HEK293 (cell line): ENCODE measurements at regions not wholly inside any gene's neighbourhood (a gene's known extent, or its start where the extent isn't known, plus 50 kb on each side); places are given as distances from the start of the nearest gene placed in this dataset.

ENCODE experiments used
- ZEB2 ChIP-seq: fragments of 450-650 bp; formaldehyde crosslinking; IDR thresholded peaks from 2 replicates; pipeline ENCODE4 v1.5.1; 2016; ENCODE audit warnings: missing biosample characterization, missing genetic modification characterization
- ZFHX2 ChIP-seq: fragments of 450-650 bp; formaldehyde crosslinking; conservative IDR thresholded peaks from 2 replicates; pipeline ENCODE4 v1.5.1; 2016; ENCODE audit warnings: missing biosample characterization, missing genetic modification characterization
- ZIC2 ChIP-seq: fragments of 450-650 bp; formaldehyde crosslinking; IDR thresholded peaks from 2 replicates; pipeline ENCODE4 v1.5.1; 2016; ENCODE audit warnings: missing biosample characterization, missing genetic modification characterization
- ZNF16 ChIP-seq: fragments of 450-650 bp; formaldehyde crosslinking; IDR thresholded peaks from 2 replicates; pipeline ENCODE4 v1.5.1; 2016; ENCODE audit warnings: low read depth, missing biosample characterization, missing genetic modification characterization
- ZNF19 ChIP-seq: fragments of 450-650 bp; formaldehyde crosslinking; IDR thresholded peaks from 2 replicates; pipeline ENCODE4; 2016; ENCODE audit warnings: missing biosample characterization, missing genetic modification characterization, low read depth
- ZNF707 ChIP-seq: fragments of 450-650 bp; formaldehyde crosslinking; IDR thresholded peaks from 2 replicates; pipeline ENCODE4 v1.5.1; 2016; ENCODE audit warnings: missing biosample characterization, missing genetic modification characterization
- ZNF777 ChIP-seq: fragments of 450-650 bp; formaldehyde crosslinking; IDR thresholded peaks from 2 replicates; pipeline ENCODE4 v1.5.1; 2017; ENCODE audit warnings: missing biosample characterization, missing genetic modification characterization, borderline replicate concordance
- ZXDB ChIP-seq: fragments of 450-650 bp; formaldehyde crosslinking; IDR thresholded peaks from 2 replicates; pipeline ENCODE4 v1.5.1; 2016; ENCODE audit warnings: missing biosample characterization, missing genetic modification characterization
- TF ChIP-seq, protein P1 (sequence below): fragments of 450-650 bp; formaldehyde crosslinking; IDR thresholded peaks from 2 replicates; pipeline ENCODE4 v1.5.1; 2016; ENCODE audit warnings: missing biosample characterization, missing genetic modification characterization
- TF ChIP-seq, protein P2 (sequence below): fragments of 450-650 bp; formaldehyde crosslinking; IDR thresholded peaks from 2 replicates; pipeline ENCODE4 v1.5.1; 2016; ENCODE audit warnings: missing biosample characterization, missing genetic modification characterization
- TF ChIP-seq, protein P3 (sequence below): fragments of 450-650 bp; formaldehyde crosslinking; IDR thresholded peaks from 2 replicates; pipeline ENCODE4 v1.5.1; 2017; ENCODE audit warnings: missing biosample characterization, mild to moderate bottlenecking, missing genetic modification characterization, moderate library complexity

DNA sequence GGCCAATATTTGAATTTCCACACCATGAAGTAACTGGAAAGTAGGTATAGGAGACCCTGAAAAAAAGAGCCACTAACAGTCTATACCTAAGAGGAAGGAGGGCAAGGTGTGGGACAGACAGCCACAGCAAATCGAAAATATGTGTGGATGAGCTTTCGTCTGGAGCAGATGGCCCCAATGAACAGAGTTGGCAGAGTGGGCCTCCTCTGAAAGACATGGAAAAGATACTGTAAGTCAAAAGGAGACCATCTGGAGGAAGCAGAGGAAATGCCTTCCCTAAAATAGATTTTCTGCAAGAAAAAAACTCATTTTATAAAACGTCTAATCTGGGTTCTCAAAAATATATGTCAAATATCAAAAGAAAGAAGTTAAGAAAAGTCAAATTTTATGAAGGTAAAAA is 157.2 kb upstream of the PRKD1 start:
- TF ChIP-seq ZNF19, result no peak
- TF ChIP-seq, protein P1, sequence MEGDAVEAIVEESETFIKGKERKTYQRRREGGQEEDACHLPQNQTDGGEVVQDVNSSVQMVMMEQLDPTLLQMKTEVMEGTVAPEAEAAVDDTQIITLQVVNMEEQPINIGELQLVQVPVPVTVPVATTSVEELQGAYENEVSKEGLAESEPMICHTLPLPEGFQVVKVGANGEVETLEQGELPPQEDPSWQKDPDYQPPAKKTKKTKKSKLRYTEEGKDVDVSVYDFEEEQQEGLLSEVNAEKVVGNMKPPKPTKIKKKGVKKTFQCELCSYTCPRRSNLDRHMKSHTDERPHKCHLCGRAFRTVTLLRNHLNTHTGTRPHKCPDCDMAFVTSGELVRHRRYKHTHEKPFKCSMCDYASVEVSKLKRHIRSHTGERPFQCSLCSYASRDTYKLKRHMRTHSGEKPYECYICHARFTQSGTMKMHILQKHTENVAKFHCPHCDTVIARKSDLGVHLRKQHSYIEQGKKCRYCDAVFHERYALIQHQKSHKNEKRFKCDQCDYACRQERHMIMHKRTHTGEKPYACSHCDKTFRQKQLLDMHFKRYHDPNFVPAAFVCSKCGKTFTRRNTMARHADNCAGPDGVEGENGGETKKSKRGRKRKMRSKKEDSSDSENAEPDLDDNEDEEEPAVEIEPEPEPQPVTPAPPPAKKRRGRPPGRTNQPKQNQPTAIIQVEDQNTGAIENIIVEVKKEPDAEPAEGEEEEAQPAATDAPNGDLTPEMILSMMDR (tag by site-specific recombination), result no peak
- no peak for TF ChIP-seq ZNF707
- TF ChIP-seq, protein P2, sequence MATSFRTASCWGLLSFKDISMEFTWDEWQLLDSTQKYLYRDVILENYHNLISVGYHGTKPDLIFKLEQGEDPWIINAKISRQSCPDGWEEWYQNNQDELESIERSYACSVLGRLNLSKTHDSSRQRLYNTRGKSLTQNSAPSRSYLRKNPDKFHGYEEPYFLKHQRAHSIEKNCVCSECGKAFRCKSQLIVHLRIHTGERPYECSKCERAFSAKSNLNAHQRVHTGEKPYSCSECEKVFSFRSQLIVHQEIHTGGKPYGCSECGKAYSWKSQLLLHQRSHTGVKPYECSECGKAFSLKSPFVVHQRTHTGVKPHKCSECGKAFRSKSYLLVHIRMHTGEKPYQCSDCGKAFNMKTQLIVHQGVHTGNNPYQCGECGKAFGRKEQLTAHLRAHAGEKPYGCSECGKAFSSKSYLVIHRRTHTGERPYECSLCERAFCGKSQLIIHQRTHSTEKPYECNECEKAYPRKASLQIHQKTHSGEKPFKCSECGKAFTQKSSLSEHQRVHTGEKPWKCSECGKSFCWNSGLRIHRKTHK, result no peak
- TF ChIP-seq ZFHX2 (tag by site-specific recombination), result no peak
- TF ChIP-seq ZNF16 (tag by site-specific recombination), result no peak
- no peak for TF ChIP-seq ZIC2 (tag by site-specific recombination)
- TF ChIP-seq ZNF777 (tag by site-specific recombination), result no peak
- TF ChIP-seq, protein P3, sequence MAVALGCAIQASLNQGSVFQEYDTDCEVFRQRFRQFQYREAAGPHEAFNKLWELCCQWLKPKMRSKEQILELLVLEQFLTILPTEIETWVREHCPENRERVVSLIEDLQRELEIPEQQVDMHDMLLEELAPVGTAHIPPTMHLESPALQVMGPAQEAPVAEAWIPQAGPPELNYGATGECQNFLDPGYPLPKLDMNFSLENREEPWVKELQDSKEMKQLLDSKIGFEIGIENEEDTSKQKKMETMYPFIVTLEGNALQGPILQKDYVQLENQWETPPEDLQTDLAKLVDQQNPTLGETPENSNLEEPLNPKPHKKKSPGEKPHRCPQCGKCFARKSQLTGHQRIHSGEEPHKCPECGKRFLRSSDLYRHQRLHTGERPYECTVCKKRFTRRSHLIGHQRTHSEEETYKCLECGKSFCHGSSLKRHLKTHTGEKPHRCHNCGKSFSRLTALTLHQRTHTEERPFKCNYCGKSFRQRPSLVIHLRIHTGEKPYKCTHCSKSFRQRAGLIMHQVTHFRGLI, result no peak
- no peak for TF ChIP-seq ZXDB (tag by site-specific recombination)
- no peak for TF ChIP-seq ZEB2 (tag by site-specific recombination)
